K562 (cell line): ENCODE measurements at regions not wholly inside any gene's neighbourhood (a gene's known extent, or its start where the extent isn't known, plus 50 kb on each side); places are given as distances from the start of the nearest gene placed in this dataset.

Experiments
- ATAC-seq: fragments of 200-7000 bp; cut with Tn5 transposase; 3 replicates; pipeline ENCODE4 v1.9.1; 2020; ENCODE audit warnings: moderate library complexity
- BruUV-seq: library from RNA; stranded (reverse); fragments of 400-500 nt; replicated peaks from 2 replicates; lab custom pipeline; 2021; lab: Mats Ljungman, UMichigan
- CTCF ChIA-PET: fragments of 300-600 bp; formaldehyde crosslinking; extraction: SDS; loops from one replicate; lab custom pipeline; 2021; ENCODE audit warnings: low intra/inter-chr PET ratio; lab: Yijun Ruan, JAX
- POLR2A ChIA-PET: fragments of 300-600, 350-650 bp; sonication (Branson Sonifier 250); formaldehyde crosslinking; extraction: SDS; loops from one replicate; lab custom pipeline; 2021; ENCODE audit warnings: antibody characterized with exemption, inconsistent platforms; lab: Yijun Ruan, JAX
- DNase-seq, 4 experiments: peaks; one replicate each; pipeline versions ENCODE4 v3.0.0 to v3.0.0-alpha.2; 2011 to 2018; ENCODE audit warnings: low spot score in 3 of 4, mixed read lengths in 3 of 4; ENCODE audit errors: extremely low read depth in 1 of 4
- FAIRE-seq: peaks from 2 replicates; lab custom pipeline; 2011; peaks lifted over from hg19 to GRCh38; lab: Jason Lieb, UNC
- H2AFZ ChIP-seq: 2 replicates; pipeline ENCODE4 v1.6.0; 2011; ENCODE audit warnings: low read depth, low read length, control low read depth, inconsistent platforms
- H3K27ac ChIP-seq: fragments of 200-600 bp; 3 replicates; pipeline ENCODE4 v1.8.0; 2011; ENCODE audit warnings: low read depth, mild to moderate bottlenecking, control low read depth, inconsistent platforms, low read length, moderate library complexity, mixed read lengths; ENCODE audit errors: extremely low read depth
- H3K27me3 ChIP-seq, 2 experiments: fragments of 300-600 bp in 1 of 2; 2 replicates in 1 of 2; 3 replicates in 1 of 2; pipeline versions ENCODE4 v1.6.0 to v1.8.0; 2011; ENCODE audit warnings: inconsistent platforms in 2 of 2, low read length in 2 of 2, mild to moderate bottlenecking in 1 of 2, mixed read lengths in 1 of 2, moderate library complexity in 1 of 2; ENCODE audit not compliant: control insufficient read depth in 2 of 2, insufficient read depth in 2 of 2
- H3K36me3 ChIP-seq: fragments of 300-600 bp; 3 replicates; pipeline ENCODE4 v1.8.0; 2011; ENCODE audit warnings: mild to moderate bottlenecking, low read length, inconsistent platforms; ENCODE audit not compliant: control insufficient read depth, insufficient read depth
- H3K4me1 ChIP-seq, 2 experiments: fragments of 200-600 bp in 1 of 2; replicated peaks in 1 of 2; 2 replicates in 1 of 2; 3 replicates in 1 of 2; pipeline versions ENCODE4 v1.5.1 to v1.8.0; 2011; ENCODE audit warnings: inconsistent platforms in 2 of 2, low read length in 2 of 2, mild to moderate bottlenecking in 1 of 2, mixed read lengths in 1 of 2, moderate library complexity in 1 of 2; ENCODE audit not compliant: control insufficient read depth in 2 of 2, insufficient read depth in 2 of 2
- H3K4me2 ChIP-seq: 2 replicates; pipeline ENCODE4 v1.6.1; 2011; ENCODE audit warnings: low read length, control low read depth, inconsistent platforms, mixed read lengths; ENCODE audit not compliant: insufficient read depth
- H3K4me3 ChIP-seq: fragments of 200-600 bp; sonication (generic), shearing (Covaris generic); 2 replicates; pipeline ENCODE4 v1.5.1; 2016; ENCODE audit warnings: control low read depth, inconsistent platforms
- H3K79me2 ChIP-seq: fragments of 200-600 bp; 3 replicates; pipeline ENCODE4 v1.8.0; 2011; ENCODE audit warnings: low read length, inconsistent platforms; ENCODE audit not compliant: control insufficient read depth, insufficient read depth
- H3K9ac ChIP-seq, 2 experiments: 2 replicates each; pipeline versions ENCODE4 v1.6.0 to v1.6.1; 2011; ENCODE audit warnings: low read depth in 2 of 2, low read length in 2 of 2, control low read depth in 1 of 2, inconsistent platforms in 1 of 2, mild to moderate bottlenecking in 1 of 2, mixed read lengths in 1 of 2; ENCODE audit not compliant: insufficient read depth in 1 of 2
- H3K9me1 ChIP-seq: one replicate; pipeline ENCODE4 v1.6.0; 2011; ENCODE audit warnings: inconsistent platforms, mild to moderate bottlenecking, low read length, moderate library complexity; ENCODE audit not compliant: control insufficient read depth, insufficient read depth
- H3K9me3 ChIP-seq: replicated peaks from 2 replicates; pipeline ENCODE4 v1.5.1; 2011; ENCODE audit warnings: low read depth, low read length, inconsistent platforms; ENCODE audit not compliant: control insufficient read depth, insufficient read depth
- H4K20me1 ChIP-seq: replicated peaks from 2 replicates; pipeline ENCODE4 v1.6.1; 2011; ENCODE audit warnings: low read length, inconsistent platforms, mixed read lengths; ENCODE audit not compliant: control insufficient read depth, insufficient read depth
- BRCA1 ChIP-seq, 2 experiments: fragments of 450-650 bp in 1 of 2; sonication (generic) in 1 of 2; formaldehyde crosslinking in 1 of 2; IDR thresholded peaks; 2 replicates each; pipeline versions ENCODE4 v1.5.0 to v1.6.1; 2017 to 2020; ENCODE audit warnings: mild to moderate bottlenecking in 1 of 2, missing genetic modification reagents in 1 of 2
- CTBP1 ChIP-seq: fragments of 450-650 bp; IDR thresholded peaks from 2 replicates; pipeline ENCODE4 v1.6.1; 2016; ENCODE audit warnings: borderline replicate concordance
- EGR1 ChIP-seq: fragments of 450-650 bp; conservative IDR thresholded peaks from 2 replicates; pipeline ENCODE4 v1.6.1; 2017; ENCODE audit warnings: mild to moderate bottlenecking
- HDAC1 ChIP-seq, 2 experiments: fragments of 450-650 bp; IDR thresholded peaks; 2 replicates each; pipeline ENCODE4 v1.6.1; 2016 to 2017; ENCODE audit warnings: inconsistent platforms in 1 of 2, mild to moderate bottlenecking in 1 of 2, moderate library complexity in 1 of 2
- KDM1A ChIP-seq, 2 experiments: fragments of 450-650 bp; IDR thresholded peaks; 2 replicates each; pipeline ENCODE4 v1.6.1; 2016; ENCODE audit warnings: mild to moderate bottlenecking in 2 of 2
- NONO ChIP-seq, 2 experiments: fragments of 200-400 bp in 1 of 2; fragments of 450-650 bp in 1 of 2; formaldehyde crosslinking in 1 of 2; IDR thresholded peaks; 2 replicates each; pipeline ENCODE4 v1.6.1; 2017; ENCODE audit warnings: low read depth in 2 of 2, mild to moderate bottlenecking in 2 of 2, moderate library complexity in 2 of 2, low read length in 1 of 2
- WGBS: fragments of 100-300 bp; shearing (Covaris generic); methylation state at CpG from one replicate; pipeline ENCODE4 v1.1.6; 2016; ENCODE audit warnings: low coverage, mixed read lengths; ENCODE audit not compliant: insufficient coverage; ENCODE audit errors: missing lambda C conversion rate; 5-methylcytosine and 5-hydroxymethylcytosine counted together
- in situ Hi-C: fragments of 300-500 bp; cut with MboI; formaldehyde crosslinking; loops from 4 replicates; pipeline ENCODE4 v1.15.0; 2018; ENCODE audit warnings: inconsistent platforms, mixed read lengths
- intact Hi-C: fragments of 100-400 bp; cut with micrococcal nuclease; formaldehyde crosslinking; loops from 2 replicates; pipeline ENCODE4 v1.14.2; 2022
- TF ChIP-seq, protein P1 (sequence below), 2 experiments: fragments of 450-650 bp in 1 of 2; sonication (generic) in 1 of 2; formaldehyde crosslinking in 1 of 2; IDR thresholded peaks in 1 of 2; conservative IDR thresholded peaks in 1 of 2; 2 replicates each; pipeline versions ENCODE4 v1.6.1 to v1.8.1; 2016 to 2023; ENCODE audit warnings: mild to moderate bottlenecking in 2 of 2, moderate library complexity in 2 of 2, inconsistent platforms in 1 of 2, missing genetic modification reagents in 1 of 2
- TF ChIP-seq, protein P2 (sequence below): fragments of 450-650 bp; formaldehyde crosslinking; IDR thresholded peaks from 2 replicates; pipeline ENCODE4 v1.4.0; 2022; ENCODE audit warnings: missing genetic modification characterization

DNA sequence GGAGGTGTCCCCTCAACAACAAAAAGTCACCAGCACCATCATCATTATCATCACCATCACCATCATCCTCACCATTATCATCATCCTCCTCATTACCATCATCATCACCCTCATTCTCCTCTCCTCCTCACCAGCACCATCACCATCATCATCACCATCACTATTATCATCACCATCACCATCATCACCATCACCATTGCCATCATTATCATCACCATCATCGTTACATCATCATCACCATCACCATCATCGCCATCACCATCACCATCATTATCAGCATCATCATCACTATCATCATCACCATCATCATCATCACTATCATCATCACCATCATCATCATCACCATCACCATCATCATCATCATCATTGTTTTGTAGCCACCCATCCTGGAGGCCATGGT is 212.6 kb downstream of the MN1 start:
- no peak for FAIRE-seq

More for the DNA sequence above, 212.6 kb downstream of the MN1 start:
- H3K9me3 ChIP-seq = no peaks in the 10 kb centered on the region
- no peak overlapping the region for H3K27ac ChIP-seq
- ChIA-PET CTCF (no interaction called here), POLR2A (no interaction called here)
- H3K9ac ChIP-seq = no peak overlapping the region
- no peak overlapping the region for H2AFZ ChIP-seq
- H3K9me1 ChIP-seq = no peaks in the 10 kb centered on the region
- peaks cover 0 to 19% of the 10 kb centered on the region in 2 experiments; a peak in 2 of 5 replicates for H3K27me3 ChIP-seq
- intact Hi-C loops = no loop called here
- 0% methylated on average over 1 of the region's 2 CpGs for WGBS
- ATAC-seq (no peak), DNase-seq (no peak)
- in situ Hi-C loops = no loop called here
- H3K79me2 ChIP-seq = no peaks in the 10 kb centered on the region
- peaks cover under 1% of the 10 kb centered on the region; the same call in 1 of the 2 replicates for H4K20me1 ChIP-seq
- BruUV-seq = no TSS peak
- no peaks in the 10 kb centered on the region for H3K4me1 ChIP-seq
- H3K4me2 ChIP-seq = no peak overlapping the region
- H3K36me3 ChIP-seq = no peaks in the 10 kb centered on the region
- TF ChIP-seq EGR1 (no peak), BRCA1 (IDR thresholded peaks at IDR 0.05) (no peak), BRCA1 (CRISPR knock-in tag; IDR thresholded peaks at IDR 0.05) (no peak), KDM1A (IDR thresholded peaks at IDR 0.05) (peak; percentile 47 to 68; a peak in 2 of 4 replicates), HDAC1 (IDR thresholded peaks at IDR 0.05) (peak in 1 of 2 experiments; percentile 34; a peak in 1 of 4 replicates), NONO (IDR thresholded peaks at IDR 0.05; ENCODE audit: low read depth in 2 of 2, low read length in 1 of 2) (no peak), CTBP1 (0 out of 2 replicates have a peak, but pooled peaks have one; percentile 20)
- TF ChIP-seq, protein P1, sequence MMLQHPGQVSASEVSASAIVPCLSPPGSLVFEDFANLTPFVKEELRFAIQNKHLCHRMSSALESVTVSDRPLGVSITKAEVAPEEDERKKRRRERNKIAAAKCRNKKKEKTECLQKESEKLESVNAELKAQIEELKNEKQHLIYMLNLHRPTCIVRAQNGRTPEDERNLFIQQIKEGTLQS (IDR thresholded peaks at IDR 0.05) = peak; percentile 51; the same call in 1 of the 2 replicates
- TF ChIP-seq, protein P1 (CRISPR knock-in tag; conservative IDR thresholded peaks at IDR 0.05) = no peak
- TF ChIP-seq, protein P2, sequence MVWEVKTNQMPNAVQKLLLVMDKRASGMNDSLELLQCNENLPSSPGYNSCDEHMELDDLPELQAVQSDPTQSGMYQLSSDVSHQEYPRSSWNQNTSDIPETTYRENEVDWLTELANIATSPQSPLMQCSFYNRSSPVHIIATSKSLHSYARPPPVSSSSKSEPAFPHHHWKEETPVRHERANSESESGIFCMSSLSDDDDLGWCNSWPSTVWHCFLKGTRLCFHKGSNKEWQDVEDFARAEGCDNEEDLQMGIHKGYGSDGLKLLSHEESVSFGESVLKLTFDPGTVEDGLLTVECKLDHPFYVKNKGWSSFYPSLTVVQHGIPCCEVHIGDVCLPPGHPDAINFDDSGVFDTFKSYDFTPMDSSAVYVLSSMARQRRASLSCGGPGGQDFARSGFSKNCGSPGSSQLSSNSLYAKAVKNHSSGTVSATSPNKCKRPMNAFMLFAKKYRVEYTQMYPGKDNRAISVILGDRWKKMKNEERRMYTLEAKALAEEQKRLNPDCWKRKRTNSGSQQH (CRISPR knock-in tag) = no peak
- no peak overlapping the region for H3K4me3 ChIP-seq
